ENCODE measurements at regions not wholly inside any gene's neighbourhood (a gene's known extent, or its start where the extent isn't known, plus 50 kb on each side); places are given as distances from the start of the nearest gene placed in this dataset.

DNA sequence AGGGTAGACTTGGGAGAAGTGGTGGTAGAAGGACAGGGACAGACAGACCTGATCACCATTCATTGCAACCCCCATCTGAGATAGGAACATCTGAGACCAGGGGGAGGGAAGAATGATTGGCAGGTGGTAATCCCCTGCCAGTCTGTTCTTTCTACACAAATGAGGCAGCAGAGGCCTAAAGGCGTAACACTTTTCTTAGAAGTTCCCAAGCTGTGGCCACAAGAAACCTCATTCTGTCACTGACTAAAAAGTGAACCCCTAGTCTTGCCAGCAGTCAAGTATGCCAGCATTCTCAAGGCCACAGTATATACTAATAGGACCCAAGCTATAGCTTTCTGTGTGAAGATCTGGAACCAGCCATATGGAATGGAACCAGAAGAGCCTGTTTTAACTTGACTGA lies 638.0 kb downstream of the KCNT2 start:
- no peak for TF ChIP-seq CTCF (IDR thresholded peaks at IDR 0.05)
- TF ChIP-seq CHD4 (IDR thresholded peaks at IDR 0.05; ENCODE audit: borderline replicate concordance) = no peak
- TF ChIP-seq JUN (IDR thresholded peaks at IDR 0.05) = no peak
- TF ChIP-seq, protein P1, sequence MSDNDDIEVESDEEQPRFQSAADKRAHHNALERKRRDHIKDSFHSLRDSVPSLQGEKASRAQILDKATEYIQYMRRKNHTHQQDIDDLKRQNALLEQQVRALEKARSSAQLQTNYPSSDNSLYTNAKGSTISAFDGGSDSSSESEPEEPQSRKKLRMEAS (IDR thresholded peaks at IDR 0.05) = no peak
- TF ChIP-seq KDM1A (IDR thresholded peaks at IDR 0.05; ENCODE audit: low read depth) = no peak
- TF ChIP-seq NR3C1 (IDR thresholded peaks at IDR 0.05) = no peak
- no peak for TF ChIP-seq POLR2A (IDR thresholded peaks at IDR 0.05; ENCODE audit: low read length)
- no peak for TF ChIP-seq CEBPB (IDR thresholded peaks at IDR 0.05)
- TF ChIP-seq EP300 (IDR thresholded peaks at IDR 0.05) = no peak
- no peak for TF ChIP-seq RCOR1 (IDR thresholded peaks at IDR 0.05; ENCODE audit: low read depth, low read length)
- TF ChIP-seq POLR2AphosphoS2 (conservative IDR thresholded peaks at IDR 0.05; ENCODE audit: low read length) = no peak
- TF ChIP-seq, protein P2, sequence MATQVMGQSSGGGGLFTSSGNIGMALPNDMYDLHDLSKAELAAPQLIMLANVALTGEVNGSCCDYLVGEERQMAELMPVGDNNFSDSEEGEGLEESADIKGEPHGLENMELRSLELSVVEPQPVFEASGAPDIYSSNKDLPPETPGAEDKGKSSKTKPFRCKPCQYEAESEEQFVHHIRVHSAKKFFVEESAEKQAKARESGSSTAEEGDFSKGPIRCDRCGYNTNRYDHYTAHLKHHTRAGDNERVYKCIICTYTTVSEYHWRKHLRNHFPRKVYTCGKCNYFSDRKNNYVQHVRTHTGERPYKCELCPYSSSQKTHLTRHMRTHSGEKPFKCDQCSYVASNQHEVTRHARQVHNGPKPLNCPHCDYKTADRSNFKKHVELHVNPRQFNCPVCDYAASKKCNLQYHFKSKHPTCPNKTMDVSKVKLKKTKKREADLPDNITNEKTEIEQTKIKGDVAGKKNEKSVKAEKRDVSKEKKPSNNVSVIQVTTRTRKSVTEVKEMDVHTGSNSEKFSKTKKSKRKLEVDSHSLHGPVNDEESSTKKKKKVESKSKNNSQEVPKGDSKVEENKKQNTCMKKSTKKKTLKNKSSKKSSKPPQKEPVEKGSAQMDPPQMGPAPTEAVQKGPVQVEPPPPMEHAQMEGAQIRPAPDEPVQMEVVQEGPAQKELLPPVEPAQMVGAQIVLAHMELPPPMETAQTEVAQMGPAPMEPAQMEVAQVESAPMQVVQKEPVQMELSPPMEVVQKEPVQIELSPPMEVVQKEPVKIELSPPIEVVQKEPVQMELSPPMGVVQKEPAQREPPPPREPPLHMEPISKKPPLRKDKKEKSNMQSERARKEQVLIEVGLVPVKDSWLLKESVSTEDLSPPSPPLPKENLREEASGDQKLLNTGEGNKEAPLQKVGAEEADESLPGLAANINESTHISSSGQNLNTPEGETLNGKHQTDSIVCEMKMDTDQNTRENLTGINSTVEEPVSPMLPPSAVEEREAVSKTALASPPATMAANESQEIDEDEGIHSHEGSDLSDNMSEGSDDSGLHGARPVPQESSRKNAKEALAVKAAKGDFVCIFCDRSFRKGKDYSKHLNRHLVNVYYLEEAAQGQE (IDR thresholded peaks at IDR 0.05) = no peak
- no peak for TF ChIP-seq SMC3 (IDR thresholded peaks at IDR 0.05)

All from A549 (cell line).